HT-29 (cell line): ENCODE measurements at regions not wholly inside any gene's neighbourhood (a gene's known extent, or its start where the extent isn't known, plus 50 kb on each side); places are given as distances from the start of the nearest gene placed in this dataset.

ENCODE experiments used
- DNase-seq: peaks from one replicate; pipeline ENCODE4 v3.0.0-alpha.2; 2015; ENCODE audit warnings: low spot score

- DNase-seq, result no peak
Measured at GRCh38 chr17:413706-414380, 61.2 kb upstream of the RPH3AL start.

GRCh38 chr17:413016-413350, 60.4 kb upstream of the RPH3AL start:
- no peak for DNase-seq

GRCh38 chr17:412211-413015, 59.8 kb upstream of the RPH3AL start:
- peak; percentile 32 for DNase-seq

- DNase-seq, result no peak
Measured at GRCh38 chr17:411421-412120, 59.0 kb upstream of the RPH3AL start.

- no peak for DNase-seq
Measured at GRCh38 chr17:410543-411401, 58.2 kb upstream of the RPH3AL start.

GRCh38 chr17:409848-410542, 57.4 kb upstream of the RPH3AL start:
- DNase-seq, result peak; percentile 98

GRCh38 chr17:409308-409847, 56.8 kb upstream of the RPH3AL start:
- DNase-seq, result no peak

- DNase-seq, result no peak
Measured at GRCh38 chr17:404703-405102, 52.1 kb upstream of the RPH3AL start.
